ENCODE measurements at regions not wholly inside any gene's neighbourhood (a gene's known extent, or its start where the extent isn't known, plus 50 kb on each side); places are given as distances from the start of the nearest gene placed in this dataset.

- DNase-seq: no peak
Observed at GRCh38 chr10:83253011-83253671, 886.2 kb upstream of the GHITM start.

DNA sequence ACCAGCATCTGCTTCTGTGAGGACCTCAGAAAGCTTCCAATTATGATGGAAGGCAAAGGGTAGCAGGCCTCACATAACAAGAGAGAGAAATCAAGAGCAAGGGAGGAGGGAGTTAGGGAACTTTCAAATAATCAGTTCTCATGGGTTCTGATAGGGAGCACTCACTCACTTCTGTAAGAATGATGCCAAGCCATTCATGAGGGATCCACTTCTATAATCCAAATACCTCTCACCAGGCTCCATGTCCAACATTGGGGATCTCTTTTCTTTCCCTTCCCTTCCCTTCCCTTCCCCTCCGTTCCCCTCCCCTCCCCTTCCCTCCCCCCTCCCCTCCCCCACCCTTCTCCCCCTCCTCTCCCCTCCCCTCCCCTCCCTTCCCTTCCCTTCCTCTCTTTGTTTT, 884.6 kb upstream of the GHITM start:
- DNase-seq: no peak

- DNase-seq: no peak
Observed at GRCh38 chr10:83262434-83262833, 876.9 kb upstream of the GHITM start.

- no peak for DNase-seq
Observed at GRCh38 chr10:83272666-83273434, 866.5 kb upstream of the GHITM start.

GRCh38 chr10:83274088-83274487, 865.2 kb upstream of the GHITM start:
- no peak for DNase-seq

GRCh38 chr10:83276971-83277370, 862.3 kb upstream of the GHITM start:
- no peak for DNase-seq

- DNase-seq: no peak
Observed at GRCh38 chr10:83283151-83283550, 856.2 kb upstream of the GHITM start.

- no peak for DNase-seq
Observed at GRCh38 chr10:83287374-83287773, 851.9 kb upstream of the GHITM start.

GRCh38 chr10:83289373-83289772, 849.9 kb upstream of the GHITM start:
- no peak for DNase-seq

DNA sequence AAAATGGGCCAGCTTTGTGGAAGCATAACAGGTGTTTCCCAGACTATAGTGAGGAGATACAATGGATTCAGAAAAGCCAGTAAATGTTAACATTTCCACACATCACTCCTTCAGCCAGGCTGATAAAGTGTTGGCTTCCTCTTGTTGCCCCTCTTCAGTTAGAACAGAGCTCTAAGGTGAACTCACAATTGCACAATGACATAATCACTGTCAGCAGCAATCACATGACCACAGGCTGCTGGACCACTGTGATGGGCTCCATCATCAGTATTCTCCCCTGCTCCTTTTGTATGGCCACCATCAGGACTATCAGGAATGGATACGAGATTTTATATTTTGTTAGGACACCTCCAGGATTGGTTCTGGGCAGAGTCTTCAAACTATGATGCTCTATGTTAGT, 849.4 kb upstream of the GHITM start:
- DNase-seq: no peak

DNA sequence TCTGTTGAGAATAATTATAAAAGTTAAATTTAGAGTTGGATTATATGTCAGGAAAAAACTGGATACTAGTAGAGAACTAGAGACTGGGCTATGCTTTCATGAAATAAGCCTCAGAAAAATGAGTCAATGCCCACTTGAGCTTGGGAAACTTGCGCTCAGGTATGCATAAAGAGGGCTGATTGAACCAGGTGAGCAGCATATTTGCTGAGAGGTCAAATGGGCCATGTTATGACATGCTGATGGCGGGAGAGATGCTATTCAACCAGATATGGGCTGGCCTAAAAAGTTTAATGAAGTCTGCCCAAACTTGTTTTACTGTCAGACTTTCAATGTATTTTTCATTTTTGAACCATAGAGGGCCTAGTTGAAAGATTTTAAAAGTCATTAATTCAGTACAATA, 837.6 kb upstream of the GHITM start:
- DNase-seq: no peak

DNA sequence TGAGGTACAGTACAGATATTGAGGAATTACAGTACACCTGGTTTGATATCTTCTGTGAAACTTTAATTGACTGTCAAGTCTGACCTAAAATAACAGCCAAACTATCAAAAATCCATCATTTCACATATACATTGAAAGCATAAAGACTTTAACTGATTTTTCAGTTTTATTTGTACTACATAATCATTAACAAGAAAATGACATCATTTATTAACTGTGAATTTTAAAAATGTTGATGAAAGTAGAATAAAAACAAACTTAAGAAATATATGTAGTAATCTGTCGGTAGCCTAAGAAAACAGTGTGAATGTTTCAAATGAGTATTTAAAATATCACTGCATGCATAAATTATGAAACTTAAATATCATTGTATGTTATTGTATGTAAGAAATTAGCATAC, 836.7 kb upstream of the GHITM start:
- no peak for DNase-seq

DNA sequence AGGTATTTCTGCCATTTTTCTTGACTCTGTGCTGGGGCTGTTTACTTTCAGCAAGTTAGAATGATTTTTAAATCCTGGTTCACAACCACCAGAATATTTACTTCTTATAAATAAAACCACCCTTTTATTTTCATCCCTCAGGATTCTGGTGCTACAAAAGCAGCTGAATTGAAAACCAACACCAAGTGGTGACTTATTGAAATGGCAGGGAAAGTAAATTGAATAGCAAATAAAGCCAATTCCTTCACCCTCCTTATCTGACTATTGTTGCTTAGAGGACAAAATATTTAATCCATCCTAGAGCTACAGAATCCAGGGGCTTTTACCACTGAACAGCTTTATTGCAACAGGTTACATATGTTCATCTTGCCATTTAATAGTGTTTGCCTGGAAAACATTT, 828.6 kb upstream of the GHITM start:
- DNase-seq: no peak

DNA sequence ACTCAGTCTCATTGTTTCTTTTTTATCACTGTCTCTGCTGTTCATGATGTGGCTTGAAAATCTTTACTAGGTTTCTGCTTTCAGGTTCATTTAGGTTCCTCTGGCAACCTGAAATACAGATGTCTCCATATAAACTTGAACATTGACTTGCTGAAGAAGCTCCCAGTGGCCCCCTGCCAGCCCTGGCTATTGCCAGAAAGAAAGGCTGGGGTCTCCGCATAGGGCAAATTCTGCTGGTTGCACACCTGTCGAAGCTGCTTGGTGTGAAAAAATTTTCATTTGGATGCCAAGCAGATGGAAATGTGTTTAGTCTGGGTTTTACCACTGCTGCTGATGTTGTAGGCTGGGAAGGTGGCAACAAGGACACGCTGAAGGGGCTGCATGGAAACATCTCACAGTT, 826.7 kb upstream of the GHITM start:
- no peak for DNase-seq

DNA sequence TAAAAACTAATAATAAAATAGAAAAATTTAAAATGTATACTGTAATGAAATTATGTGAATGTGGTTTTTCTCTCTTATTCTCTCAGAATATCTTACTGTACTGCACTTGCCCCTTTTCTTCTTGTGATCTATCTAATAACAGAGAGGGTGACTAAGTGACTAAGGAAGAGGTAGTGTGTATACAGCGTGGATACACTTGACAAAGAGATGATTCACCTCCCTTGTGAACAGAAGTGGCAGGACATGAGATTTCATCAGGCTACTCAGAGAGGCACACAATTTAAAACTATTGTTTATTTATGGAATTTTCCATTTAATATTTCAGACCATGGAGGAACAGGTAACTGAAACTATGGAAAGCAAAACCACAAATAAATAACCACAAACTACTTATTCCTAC, 806.6 kb upstream of the GHITM start:
- DNase-seq: no peak

GRCh38 chr10:83333566-83333965, 805.7 kb upstream of the GHITM start:
- DNase-seq: no peak

DNA sequence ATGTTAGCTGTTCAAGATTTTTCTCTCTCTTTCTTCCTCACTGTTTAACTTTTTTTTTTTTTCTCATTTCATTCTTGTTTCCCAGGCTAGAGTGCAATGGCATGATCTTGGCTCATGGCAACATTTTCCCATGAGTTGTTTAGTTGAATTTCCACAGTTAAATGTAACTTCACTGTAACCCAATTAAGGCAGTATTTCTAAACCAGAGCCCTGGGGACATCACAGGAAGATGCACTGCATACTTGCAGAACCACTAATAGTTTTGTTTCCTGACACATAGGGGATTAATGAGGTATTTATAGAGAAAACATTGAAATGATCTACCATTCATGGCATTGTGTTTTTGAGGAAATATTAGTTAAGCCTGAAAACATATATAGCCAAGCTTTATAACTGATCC, 795.6 kb upstream of the GHITM start:
- DNase-seq: no peak

DNA sequence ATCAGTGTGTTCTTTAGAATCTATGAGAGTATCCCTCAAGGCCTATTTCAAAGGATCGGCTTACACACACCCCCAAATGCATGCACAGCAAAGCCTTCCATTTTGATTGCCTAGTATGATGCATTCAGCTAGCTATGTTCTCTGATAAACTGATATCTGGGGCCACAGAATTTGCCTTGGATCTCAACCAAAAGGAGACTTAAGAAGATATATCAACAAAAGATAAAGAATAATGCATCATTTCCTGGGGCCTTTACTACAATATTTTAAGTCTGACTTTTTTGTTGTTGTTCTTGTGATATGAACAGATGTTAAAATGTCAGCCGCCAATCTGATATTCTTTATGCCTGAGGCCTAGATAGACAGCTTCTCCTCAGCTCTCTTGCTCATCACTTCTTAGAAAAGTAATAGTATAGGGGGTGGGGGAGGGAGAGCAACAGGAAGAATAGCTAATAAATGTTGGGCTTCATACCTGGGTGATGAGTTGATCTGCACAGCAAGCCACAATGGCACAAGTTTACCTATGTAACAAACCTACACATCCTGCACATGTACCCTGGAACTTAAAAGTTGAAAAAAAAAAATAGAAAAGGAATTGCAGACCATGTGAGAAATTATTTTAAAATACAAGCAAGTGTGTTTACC, 792.9 kb upstream of the GHITM start:
- DNase-seq: no peak

GRCh38 chr10:83352588-83352987, 786.7 kb upstream of the GHITM start:
- no peak for DNase-seq

GRCh38 chr10:83354456-83354855, 784.9 kb upstream of the GHITM start:
- no peak for DNase-seq

- DNase-seq: no peak
Observed at GRCh38 chr10:83357004-83357403, 782.3 kb upstream of the GHITM start.

GRCh38 chr10:83357627-83358026, 781.7 kb upstream of the GHITM start:
- DNase-seq: no peak

DNA sequence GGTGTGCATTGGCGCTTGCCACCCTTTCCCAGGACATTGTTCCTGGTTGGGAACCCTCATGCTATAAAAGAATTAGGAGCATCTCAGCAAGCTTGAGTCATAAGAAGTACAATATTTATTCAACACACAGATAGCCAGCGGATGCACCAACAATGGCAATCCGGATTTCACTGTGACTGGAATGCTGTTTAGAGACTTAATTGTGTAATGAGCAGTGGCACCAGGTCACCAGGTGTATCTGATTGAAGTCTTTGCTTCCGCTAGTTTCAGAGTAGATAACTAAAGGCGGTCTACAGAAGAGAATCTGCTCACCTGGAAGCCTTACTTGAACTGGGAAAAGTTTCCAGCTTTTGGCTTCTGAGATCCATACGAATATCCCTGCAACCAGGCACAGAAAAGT, 772.3 kb upstream of the GHITM start:
- no peak for DNase-seq
